EH (cell line): ENCODE measurements at regions not wholly inside any gene's neighbourhood (a gene's known extent, or its start where the extent isn't known, plus 50 kb on each side); places are given as distances from the start of the nearest gene placed in this dataset.
A peak's percentile ranks its signal among the peaks of the same experiment; 100 is the strongest.
"Not testable (repeated sequence)": the region's sequence is repeated elsewhere in the genome, so short reads cannot be mapped to it uniquely, and the experiment has no call there.

Source experiments
- DNase-seq: peaks from one replicate; pipeline ENCODE4 v3.0.0-alpha.2; 2015; ENCODE audit warnings: low read depth

DNA sequence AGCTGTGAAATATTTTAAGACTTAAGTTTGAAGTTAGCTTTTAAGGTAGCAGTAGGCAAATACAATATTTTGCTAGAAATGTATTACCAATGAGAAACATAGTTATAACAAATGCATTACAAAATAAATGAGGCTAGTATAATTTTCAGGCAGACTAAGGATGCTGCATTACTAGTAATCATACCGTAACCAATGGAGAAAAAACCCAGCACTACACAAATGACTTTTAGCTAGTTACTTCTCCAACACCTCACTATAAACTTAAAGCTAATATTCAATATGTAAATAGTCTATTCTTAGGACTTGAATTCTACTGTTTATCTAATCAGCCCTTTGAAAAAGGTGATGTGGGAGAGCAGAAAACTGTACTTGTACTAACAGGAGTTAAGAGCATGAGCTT, 285.3 kb upstream of the KLF14 start:
- DNase-seq, result no peak

DNA sequence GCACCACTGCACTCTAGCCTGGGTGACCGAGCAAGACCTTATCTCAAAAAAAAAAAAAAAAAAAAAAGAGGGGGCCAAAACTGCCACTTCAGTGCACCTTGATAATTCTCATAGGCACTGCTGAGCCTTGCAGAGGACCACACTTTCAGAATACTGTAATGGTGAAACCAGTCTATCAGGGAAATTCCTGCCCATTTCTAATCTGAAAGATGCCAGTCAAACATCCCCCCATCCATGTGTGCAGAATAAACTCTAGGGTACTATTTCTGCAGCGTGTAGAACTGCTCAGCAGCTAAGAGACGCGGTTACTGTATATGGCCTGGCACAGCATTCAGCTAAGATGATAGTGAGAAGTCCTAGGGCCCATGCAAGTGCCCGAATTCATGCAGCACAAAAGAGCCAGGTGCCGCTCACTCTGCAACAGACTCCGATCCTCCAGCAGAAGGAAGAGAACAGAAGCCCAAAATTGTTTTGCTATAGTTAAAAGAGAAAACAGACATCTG, 286.8 kb upstream of the KLF14 start:
- no peak for DNase-seq

DNA sequence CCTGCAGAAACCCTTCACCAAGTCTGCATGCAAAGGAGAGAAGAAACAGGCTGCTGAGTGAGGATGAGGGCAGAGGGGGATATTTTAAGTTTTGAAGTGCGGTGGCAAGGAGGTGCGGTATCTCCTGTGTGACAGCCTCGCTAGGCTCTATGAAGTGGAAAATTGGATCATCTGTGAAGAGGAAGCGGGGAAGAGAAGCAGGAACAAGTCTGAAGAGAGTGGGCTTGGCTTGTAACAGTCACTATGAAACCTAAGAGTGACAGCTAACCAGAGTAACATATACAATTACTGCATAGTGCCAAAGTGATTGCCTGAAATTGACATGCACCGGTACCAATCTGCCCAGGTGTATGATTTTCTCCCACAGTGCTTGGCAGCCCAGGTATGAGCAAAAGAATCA, 287.5 kb upstream of the KLF14 start:
- no peak for DNase-seq

DNA sequence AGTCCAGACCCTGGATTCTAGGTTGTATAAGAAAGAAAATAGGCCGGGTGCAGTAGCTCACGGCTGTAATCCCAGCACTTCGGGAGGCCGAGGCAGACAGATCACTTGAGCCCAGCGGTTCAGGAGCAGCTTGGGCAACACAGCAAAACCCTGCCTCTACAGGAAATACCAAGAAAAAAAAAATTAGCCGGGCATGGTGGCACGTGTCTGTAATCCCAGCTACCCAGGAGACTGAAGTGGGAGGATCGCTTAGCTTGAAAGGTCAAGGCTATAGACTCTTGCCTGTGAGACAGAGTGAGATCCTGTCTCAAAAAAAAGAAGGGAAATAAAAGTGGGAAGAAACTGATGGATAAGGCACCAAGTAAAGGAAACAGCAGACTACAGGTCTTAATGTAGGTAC, 287.9 kb upstream of the KLF14 start:
- DNase-seq, result no peak

DNA sequence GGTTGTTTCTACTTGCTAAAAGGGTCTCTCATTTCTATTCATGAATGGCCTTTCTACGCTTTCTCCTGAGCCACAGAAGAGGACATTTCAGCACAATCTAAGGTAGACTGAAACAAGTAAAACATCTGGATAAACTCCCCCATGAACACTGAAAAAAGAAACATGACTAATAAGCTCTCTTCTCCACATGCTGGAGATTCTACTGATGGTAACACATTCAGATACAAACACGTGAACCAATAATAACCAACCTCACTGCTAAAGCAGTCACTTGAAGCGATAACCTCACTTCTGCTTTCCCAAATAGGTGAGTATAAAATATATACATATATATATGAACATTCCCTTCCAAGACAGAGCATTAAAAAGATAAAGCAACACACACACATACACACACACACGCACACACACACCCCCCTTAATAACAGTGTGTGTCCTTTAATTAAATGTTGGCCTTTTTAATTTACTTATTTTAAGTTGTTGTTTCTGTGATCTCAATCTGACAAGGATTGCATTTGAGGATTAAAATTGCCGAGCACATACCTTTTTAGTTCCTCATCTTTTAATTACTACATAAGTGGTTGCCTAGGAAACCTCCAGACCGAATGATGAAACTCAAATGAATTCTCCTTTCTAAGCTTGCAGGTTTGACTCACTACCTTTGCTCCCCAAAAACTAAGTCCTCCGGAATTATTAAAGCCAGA, 292.4 kb upstream of the KLF14 start:
- peak; percentile 86 for DNase-seq

DNA sequence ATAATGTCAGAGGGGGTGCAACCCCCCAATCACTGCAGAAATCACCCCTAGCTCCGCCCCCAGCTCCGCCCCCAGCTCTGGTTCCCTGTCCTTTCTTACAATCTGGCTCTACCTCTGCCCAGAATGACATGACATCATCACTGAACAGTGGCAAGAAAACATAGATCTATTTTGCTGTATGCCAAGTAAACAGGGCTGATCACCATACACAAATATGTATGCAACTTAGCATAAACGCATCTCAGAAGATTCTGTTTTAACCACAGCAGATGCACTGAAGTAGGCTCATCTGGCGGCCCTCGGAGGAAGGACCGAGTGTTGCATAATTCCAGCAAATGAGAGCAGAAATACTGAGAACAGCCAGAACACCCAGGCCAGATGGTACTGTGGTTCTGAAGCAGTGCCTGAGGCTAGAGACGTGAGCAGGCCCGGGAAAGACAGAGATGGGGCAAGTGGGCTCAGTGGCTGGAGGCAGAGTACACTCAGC, 293.3 kb upstream of the KLF14 start:
- peak; percentile 97 for DNase-seq

DNA sequence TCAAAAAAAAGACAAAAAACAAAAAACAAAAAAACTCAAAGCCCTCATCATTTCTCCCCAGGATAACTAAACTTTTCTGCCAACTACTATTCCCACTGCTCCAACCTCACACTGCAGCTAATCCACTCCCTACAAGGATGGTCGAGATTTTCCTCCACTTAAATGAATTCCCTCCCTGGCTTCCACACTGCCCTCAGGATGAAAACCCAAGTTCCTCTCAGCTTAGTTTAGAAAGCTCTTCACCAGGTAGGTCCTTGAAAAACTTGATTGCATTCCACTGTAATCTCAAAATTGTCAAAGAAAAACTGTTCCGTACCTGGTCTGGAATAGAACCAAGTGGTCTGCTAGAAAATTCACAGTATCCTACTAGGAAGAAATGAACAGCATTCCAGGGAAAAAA, 294.3 kb upstream of the KLF14 start:
- DNase-seq, result no peak

DNA sequence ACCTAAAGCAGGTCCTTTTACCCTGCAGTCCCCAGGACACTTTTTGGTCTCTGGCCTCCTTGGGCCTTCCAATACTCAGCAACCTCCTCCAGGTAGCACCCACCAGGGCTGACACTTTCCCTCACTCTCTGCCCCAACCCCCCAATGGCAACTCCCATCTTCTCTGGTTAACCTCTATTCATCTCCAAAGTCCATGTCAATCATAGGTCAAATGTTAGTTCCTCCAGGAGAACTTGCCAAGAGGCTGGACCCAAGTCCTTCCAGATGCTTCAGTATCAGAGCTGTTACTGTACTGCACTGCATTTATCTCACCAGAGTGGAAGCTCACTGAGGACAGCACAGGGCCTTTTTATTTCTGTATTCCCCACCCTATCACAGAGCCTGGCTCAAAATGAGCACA, 295.0 kb upstream of the KLF14 start:
- no peak for DNase-seq

DNA sequence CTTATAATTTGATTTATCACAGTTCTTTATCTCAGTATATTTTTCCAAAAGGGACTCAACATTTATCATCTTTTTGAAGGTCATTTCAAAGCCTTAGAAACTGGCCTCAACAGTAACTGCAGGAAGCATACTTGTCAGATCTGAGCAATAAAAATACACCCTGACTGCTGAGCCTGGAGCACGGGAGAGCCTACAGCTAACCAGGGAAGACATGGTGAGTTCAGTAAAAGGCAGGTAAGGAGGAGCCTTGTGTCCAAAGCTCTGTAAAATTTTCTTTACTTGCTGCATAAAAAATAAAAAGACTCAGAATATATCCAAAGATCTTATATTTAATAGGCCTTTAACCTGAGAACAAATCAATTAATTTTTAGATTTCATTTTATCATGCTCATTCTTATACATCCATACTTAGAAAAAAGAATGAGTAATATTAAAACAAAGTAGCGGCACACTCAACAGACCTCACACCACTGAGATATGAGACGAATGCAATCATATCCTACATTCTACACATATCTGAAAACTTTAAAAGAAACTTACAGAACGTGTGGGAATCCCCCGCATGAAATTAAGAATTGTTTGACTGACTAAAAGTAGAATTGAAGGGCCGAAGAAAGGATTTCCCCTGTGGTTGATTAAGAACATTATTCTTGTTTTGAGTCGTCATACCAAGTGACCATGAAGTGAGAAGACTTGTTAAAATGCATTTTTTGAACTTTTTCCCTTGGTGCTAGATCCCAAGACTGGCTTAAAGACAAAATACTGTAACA, 296.4 kb upstream of the MKLN1 start:
- no peak for DNase-seq

DNA sequence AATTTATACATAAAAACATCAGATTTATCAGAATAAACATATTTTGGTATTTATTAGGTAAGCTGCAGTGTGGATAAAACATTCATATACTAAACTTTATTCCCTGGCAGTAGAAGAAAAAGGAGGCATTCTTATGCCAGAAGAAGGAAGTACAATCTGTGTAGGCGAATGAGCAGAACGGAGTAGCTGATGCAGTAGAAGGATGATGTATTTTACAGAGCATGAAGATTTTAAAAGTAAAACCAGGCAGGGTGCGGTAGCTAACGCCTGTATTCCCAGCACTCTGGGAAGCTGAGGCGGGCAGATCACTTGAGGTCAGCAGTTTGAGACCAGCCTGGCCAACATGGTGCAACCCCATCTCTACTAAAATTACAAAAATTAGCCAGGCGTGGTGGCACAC, 294.9 kb upstream of the MKLN1 start:
- no peak for DNase-seq

DNA sequence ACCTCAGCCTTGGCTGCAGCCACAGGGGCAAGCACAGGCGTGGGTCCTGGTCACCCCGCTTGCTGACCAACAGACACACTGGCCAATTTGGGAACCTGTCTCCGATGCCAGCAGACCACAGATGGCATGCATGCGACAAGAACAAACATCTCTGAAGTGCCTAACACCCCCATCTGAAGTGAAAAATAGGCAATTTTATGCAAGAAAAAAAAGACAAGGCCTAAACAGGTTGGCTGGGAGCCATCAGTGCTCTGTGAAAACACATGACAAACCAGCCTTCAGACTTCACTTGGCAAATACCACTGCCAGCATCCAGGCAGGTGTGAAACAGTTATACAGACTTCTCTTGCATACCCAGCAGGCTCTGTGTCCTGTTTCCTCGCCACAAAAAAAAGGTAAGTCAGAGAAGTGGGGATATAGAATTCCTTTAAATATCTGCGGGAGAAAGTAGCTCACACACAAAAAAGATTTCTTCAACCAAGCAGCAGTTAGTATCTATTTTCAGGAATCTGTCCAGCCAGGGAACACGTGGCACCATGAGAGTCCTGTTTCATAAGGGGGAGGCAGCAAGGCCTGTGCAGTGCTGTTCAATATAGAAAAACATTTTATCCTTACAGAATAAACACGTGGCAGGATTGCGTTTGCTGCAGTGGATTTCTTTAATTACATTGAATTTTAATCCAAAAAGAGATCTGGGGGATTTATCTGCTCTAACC, 293.4 kb upstream of the MKLN1 start:
- no peak for DNase-seq

DNA sequence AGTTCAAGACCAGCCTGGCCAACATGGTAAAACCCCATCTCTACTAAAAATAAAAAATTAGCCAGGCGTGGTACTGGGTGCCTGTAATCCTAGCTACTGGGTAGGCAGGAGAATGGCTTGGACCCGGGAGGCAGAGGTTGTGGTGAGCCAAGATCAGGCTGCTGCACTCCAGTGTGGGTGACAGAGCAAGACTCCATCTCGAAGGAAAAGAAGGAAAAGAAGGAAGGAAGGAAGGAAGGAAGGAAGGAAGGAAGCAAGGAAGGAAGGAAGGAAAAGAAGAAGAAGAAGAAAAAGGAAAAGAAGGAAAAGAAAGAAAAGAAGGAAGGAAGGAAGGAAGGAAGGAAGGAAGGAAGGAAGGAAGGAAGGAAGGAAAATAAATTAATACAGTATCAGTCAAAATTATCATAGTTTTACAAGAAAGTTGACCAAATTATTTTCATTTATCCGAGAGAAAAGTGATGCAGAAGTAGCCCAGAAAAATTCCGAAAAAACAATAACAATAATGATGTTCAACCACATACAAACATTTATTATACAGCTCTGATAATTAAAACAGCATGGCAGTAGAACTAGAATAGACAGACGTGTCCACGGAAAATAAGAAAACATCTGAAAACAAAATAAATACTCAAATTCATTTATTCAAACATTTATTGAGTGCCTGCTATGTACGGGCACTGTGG, 292.4 kb upstream of the MKLN1 start:
- no peak for DNase-seq

DNA sequence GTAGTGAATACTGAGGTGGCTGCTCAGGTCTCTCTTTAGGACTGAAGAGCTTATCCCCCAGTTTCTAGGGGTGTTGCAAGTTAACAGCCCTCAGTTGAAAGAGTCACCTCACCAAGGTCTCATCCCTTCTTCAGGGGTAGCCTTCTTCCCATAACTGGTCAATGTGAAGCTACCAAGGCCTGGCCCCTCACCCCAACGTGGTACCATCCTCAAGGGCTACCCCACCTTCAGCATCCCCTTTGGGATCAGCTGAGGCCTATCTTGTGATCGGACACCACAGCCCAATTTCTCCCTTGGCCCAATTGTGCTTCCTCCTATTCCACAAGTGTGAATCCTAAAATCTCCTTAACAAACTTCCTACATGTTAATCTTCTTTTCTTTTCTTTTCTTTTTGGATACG, 289.5 kb upstream of the MKLN1 start:
- no peak for DNase-seq

DNA sequence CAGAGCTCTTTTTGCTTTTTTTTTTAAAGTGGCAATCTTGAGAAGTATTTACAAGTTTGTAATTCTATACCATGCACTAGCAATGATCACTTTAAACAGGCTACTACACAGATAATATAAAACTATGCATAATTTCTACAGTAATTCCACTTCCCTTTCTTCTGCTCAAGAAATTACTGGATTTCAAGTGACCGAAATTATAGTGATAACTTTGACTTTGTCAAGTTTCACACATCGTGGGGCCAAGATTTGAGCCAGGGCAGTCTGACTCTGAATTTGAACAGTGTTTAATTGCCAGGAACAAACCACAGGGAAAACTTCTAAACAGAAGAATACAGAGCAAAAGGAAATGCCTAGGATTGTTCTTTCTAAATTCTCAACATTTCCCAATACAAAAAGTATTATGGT, 288.3 kb upstream of the MKLN1 start:
- peak; percentile 61 for DNase-seq

DNA sequence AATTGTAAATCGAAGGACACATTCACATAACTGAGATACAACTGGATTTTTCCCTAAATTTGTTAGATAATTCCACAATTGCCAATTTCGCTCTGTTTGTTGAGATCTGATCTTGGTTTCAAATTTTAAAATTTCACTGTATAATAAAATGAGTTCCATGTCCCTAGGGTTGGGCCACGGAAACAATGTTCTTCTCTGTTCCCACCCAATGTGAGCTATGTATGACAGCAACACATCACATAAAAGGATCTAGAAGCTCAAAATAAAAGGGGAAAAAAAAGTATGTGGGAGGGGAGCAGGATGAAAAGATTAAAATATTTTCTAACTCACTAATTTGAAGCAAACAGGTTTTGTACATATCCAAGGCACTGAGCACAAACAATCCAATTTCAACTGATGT, 287.8 kb upstream of the MKLN1 start:
- DNase-seq, result no peak

DNA sequence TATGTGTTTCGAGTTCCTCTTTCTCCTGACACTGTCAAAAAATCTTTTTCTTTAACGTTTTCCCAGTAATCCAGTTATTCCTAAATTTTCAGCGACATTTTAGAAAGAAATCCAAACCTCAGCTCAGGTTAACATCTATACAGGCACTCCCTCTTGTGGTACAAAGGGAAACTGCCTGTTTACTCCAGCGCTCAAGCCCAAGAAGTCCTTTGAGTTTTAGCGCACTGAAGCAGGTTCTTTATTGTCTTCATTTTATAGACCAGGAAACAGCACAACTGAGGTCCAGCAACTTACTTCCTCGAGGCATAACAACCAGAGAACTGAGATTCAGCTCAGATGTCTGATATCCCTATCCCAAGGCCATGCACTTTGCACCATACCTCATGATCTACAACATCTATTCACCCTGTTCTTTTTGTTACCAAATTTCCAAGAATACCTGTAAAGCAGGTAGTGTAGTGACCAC, 287.2 kb upstream of the MKLN1 start:
- peak; percentile 77 for DNase-seq

DNA sequence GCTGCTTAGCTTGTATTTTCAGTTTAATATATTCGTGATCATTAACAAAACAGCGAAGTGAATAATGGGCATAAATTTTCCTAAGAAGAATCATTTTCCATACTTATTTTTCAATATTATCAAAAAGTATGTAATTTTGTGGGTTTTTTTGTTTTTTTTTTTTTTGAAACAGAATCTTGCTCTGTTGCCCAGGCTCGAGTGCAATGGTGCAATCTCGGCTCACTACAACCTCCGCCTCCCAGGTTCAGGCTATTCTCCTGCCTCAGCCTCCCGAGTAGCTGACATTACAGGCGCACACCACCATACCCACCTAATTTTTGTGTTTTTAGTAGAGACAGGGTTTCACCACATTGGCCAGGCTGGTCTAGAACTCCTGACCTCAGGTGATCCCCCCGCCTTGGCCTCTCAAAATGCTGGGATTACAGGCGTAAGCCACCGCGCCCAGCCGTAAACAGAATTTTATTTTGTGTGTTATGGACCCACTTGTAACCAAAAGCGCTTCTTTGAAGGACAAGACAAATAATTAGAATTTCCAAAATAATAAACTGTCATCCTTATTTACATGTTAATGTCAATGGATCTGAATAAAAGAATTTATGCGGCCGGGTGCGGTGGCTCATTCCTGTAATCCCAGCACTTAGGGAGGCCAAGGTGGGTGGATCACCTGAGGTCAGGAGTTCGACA, 286.5 kb upstream of the MKLN1 start:
- not testable (repeated sequence) for DNase-seq

DNA sequence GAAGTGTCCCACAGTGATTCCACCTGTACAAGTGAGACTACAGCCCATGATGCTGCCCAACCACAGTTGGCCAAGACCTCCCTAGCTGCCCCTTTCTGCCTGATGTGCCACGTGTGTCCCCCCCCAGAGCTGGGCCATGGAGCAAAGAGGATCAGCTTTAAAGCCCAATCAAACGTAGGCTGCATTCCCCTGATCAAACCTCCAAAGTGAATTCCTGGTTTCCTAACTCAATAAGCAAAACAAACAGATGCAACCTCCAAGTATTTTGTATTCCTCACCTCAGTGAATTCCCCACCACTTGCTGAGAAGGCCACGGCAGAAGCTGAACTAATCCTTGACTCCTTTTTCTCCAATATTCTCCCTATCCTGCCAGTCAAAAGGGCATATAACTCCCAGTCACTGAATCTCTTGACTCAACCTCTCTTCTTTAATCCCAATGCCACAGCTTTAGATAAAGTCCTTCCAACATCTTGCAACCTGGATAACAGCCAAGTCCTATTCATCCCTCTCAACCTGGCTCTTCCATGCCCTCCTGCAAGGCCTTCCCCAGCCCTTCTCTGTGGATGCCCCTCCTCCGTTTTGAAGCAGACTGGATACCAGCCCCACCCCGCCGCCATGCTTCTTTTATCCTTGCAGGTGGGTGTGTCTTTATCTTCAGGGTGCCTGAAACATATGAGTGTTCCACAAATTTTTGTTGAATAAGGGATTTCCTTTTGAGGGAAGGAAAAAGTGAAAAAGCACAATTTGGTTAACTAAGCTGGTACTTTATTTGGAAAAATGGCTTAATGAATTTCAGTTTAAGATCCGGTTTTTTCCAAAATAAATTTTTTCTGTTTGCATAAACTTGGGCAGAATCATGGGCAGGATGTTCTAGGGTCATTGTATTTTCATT, 285.2 kb upstream of the MKLN1 start:
- no peak for DNase-seq

DNA sequence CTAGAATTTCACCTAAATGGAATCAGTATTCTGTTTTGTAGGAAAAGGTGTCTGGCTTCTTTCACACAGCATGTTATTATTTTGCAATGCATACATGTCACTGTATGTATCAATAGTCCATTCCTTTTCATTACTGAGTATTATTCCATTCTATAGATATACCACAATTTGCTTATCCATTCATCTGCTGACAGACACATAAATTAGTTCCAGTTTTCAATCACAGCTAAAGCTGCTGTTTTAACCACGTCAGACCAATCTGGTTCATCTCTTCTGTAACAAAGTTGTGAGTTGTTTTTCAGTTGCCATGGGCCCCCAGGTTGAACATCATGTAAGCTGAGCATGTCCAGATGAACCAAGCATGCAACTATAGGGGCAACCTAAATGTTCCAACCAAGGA, 282.1 kb upstream of the MKLN1 start:
- no peak for DNase-seq

DNA sequence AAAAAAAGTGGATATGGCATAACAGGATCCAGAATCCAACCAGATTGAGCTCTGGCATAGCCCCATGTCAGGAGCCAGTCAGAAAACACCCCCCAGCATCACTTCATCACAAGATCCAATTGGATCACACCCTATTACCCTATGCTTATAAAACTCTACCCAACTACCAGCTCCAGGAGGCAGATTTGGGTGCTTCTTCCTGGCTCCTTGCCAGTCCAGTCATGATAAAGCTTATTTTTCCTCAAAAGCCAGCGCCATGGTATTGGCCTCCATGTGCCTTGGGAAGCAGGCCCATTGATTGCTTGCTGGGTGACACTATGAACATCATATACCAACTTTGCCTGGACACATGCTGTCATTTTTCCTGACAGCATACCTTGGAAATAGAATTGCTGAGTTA, 281.4 kb upstream of the MKLN1 start:
- no peak for DNase-seq
